GM04503 (cell line): ENCODE measurements at regions not wholly inside any gene's neighbourhood (a gene's known extent, or its start where the extent isn't known, plus 50 kb on each side); places are given as distances from the start of the nearest gene placed in this dataset.

Experiments used
- DNase-seq: peaks from one replicate; pipeline ENCODE4 v3.0.0-alpha.2; 2012; ENCODE audit warnings: low read depth

DNA sequence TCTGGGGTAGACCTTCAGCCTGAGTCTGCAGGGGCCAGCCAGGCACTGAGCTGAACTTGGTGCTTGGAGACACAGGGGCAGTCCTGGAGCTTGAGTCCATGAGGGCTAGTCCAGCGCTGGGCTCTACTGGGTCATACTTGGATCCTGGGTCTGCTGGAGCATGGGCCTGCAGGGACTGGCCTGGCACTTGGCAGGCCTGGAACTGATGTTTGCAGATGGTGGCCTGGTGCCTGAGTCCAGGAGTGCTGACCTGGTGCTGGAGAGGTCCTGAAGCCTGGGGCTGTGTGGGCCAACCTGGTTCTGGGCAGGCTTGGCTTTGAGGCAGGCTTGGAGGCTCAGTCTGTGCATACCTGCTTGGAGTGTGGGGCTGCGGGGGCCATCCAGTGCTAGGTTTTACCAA is 143.4 kb upstream of the DSCAM start:
- no peak for DNase-seq

DNA sequence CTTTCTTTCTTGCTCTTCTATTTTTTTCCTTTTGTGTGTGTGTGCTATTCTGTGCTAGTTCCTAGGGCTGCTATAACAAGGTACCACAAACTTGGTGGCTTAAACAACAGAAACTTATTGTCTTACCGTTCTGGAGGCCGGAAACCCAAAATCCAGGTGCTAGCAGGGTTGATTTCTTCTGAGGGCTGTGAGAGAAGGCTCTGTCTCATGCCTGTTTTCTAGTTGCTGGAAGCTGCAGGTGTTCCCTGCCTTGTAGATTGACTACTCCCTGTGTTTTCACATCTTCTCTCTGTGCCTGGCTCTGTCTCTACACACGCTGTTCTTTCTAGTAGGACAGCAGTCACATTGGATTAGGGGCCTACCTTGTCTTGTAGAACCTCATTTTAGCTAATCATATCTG is 150.9 kb upstream of the DSCAM start:
- no peak for DNase-seq

DNA sequence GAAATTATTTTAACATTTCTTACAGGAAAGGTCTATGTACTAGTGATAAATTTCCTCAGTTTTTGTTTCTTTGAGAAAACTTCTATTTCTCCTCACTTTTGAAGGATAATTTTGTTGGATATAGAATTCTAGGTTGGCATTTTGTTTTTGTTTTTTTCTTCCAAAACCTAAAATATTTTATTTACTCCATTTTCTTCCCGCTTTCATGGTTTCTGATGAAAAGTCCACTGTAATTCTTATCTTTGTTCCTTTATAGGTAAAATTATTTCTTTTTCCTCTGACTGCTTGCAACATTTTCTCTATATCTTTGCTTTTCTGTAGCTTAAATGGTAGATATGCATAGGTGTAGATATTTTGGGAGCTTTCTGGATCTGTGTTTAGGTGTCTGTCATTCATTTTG is 153.9 kb upstream of the DSCAM start:
- DNase-seq: no peak

DNA sequence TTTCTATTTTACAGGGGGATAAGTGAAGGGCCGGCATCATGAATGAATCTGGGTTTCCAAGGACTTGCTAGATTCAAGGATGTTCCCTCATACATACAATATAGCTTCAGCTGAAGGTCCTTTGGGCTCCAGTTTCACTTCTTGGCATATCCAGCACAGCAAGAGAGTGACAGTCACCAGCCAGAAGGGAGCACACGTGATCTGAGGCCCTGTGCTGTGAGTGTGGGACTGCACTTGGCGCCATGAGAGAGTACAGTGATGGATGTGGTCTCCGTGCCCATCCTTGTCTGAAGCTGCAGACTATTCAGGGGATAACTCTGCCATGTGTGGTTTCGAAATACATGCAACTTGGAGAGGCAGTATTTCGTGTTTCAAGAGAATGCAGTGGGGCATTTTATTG is 159.7 kb upstream of the DSCAM start:
- DNase-seq: no peak

DNA sequence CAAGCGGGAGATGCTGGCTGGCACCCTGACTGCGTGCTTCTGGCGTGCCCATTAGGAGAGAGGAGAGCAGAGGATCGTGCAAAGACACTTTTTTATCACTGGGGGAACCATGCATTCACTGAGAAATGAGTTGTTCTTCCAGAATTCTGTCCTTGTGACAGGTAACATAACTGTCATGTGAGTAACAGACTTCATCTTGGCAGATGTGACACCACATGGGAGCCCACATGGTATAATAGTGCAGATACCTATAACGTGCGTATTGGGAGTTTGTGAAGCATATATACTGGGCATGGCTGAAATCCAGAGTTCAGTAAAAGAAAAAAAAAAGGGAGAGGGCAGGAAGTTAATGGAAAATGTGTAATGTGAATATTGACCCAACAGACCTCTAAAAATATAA is 159.6 kb upstream of the BACE2 start:
- no peak for DNase-seq

DNA sequence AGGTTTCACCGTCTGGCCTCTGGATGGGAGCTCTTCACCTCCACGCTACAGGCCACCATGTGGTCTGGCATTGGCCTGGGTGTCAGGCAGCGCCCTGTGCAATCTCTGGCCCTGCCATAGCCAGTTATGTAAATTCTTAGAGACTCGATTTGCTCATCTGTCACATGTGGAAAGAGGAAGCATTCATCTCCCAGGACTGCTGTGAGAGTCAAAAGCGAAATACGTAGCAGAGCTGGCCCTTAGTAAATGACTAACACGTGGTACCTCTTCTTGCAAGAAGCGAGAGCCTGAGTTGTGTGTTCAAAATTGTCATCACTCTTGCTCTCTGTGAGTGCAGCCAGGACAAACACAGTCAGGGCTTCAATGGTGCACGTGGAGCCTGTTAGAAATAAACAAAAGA is 159.0 kb upstream of the BACE2 start:
- DNase-seq: no peak

DNA sequence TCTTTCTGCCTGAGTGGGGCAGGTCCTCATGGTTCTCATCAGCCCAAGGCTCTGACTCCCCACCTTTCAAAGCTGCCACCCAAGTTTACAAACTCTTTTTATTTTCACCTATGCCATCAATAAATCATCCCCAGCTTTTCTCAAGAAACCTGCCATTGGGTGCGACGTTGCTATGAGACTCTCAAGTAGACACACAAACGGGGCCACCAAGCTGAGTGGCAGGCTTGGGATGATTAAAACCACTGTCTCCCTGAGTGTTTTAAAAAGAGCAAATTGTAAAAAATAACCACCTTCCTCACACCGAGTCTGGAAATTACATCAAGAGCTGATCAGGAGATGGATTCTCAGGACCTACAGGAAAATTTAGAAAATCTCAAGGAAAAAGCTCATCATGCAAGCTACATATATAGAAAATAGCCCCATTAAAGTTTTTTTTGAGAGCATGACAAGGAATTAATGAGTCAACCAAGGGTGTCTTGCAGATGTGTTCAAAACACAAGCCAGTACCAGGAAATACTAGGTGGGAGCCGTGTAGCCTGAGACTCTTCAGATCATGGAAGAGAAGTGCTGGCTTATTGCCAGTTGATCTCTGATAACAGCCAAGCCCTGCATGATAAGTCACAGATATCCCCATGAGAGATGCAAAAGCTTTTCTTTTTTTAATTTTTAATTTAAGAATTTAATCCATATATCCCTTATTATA is 158.4 kb upstream of the BACE2 start:
- no peak for DNase-seq

DNA sequence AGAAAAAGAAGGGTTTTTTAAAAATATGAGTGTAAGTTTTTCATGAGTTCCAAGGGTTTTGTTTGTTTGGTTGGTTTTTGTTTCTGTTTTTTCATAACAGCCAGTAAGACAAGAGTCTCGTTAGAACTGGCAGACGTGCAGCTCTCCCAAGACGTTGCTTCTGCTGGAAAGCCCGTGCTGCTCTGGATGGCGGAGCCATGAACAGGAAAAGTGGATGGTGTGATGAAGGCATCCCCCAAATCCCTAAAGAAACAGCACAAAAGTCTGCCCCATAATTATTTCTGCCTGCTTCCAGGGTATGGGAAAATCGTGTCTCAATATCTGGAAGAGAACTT is 157.9 kb upstream of the BACE2 start:
- no peak for DNase-seq

DNA sequence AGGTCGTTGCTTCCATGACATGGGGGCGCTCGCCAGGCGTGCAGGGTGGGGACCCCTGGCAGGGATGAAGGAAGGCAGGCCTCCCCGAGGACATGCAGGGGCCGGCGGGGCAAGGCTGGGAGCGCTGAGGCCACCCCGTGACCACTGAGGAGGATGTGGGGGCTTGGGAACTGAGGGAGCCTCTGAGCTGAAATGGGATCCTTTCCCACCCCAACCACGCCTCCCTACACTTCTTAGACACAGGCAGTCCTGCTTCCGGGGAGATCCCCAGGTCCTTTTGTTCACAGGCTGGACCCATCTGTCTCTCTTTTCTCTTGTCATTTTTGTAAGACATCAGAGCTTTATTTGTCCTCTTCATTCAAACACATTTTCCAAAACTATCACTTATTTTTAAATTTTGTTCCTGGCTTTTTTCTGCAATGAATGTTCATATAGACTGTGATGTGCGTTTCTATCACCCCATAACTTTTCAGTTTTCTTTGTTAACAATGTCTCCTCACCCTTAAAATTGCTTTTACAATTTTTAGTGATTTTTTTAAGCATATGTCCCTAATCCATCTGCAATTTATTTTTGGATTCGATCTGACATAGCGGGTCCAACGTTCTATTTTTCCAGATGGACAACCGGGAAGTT is 156.7 kb upstream of the BACE2 start:
- DNase-seq: no peak

DNA sequence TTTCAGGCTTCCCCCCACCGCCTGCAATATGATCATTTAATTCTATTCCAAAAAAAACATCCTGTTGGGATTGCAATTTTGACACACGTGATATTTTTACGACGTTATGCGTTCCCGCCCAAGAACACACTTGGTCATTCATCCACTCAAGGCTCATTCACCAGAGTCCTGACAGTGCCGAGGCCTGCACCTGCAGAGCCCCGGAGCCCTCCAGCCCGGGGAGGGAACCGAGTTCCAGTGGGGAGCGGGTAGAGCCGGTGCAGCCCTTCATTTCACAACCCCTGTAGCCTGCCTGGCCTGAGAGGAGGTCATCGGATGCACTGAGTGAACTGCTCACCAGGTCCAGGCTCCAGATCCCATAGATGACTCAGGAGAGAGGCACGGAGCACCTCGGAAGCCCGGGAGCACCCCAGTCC is 156.0 kb upstream of the BACE2 start:
- no peak for DNase-seq

DNA sequence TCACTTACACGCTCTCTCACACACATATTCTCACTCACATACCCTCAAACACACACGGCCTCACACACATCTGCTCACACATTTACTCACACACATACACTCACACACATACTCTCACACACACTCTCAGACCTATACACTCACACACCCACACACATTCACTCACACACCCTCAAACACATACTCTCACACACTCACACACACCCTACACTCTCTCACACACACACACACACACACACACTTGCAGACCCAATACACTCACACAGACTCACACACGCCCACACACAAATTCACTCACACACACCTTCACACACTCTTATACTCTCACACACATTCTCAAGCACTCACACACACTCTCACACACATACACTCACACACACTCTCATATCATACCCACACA is 155.5 kb upstream of the BACE2 start:
- no peak for DNase-seq

DNA sequence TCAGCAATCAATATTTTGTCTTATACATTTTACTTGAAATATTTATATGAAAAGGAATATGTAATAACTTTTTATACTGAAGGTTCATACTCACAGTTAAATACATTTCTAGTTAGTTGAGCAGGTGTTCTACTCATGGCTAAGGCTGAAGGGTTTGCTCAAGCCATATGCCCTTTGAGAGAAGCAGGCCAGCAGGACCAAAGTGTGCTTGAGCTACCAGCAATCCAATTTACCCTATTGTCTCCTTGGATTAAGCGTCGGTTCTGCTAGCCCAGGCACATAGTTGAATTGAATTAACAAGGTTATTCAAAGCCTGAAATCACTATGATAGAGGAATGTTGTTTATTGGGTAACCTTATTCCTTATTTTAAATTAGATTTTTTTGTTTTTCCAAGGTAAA is 151.5 kb upstream of the BACE2 start:
- DNase-seq: no peak

DNA sequence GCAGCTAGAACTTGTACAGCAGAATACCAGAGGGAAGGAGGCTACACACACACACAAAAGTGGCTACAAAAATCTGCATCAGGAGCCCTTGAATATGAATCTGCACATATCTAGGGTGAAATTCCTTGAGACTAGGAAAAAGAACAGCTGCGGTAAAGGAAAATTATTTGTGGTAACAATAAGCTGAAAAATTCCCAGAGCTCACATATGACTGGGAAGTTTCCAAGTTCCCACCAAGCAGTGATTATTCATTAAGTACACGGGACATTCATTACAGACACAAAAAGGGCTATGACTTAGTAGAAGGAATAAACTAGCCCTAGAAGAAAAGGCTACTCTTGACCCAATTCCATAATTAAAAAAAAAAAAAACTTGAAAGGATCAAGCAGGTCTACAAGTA is 149.5 kb upstream of the BACE2 start:
- no peak for DNase-seq

DNA sequence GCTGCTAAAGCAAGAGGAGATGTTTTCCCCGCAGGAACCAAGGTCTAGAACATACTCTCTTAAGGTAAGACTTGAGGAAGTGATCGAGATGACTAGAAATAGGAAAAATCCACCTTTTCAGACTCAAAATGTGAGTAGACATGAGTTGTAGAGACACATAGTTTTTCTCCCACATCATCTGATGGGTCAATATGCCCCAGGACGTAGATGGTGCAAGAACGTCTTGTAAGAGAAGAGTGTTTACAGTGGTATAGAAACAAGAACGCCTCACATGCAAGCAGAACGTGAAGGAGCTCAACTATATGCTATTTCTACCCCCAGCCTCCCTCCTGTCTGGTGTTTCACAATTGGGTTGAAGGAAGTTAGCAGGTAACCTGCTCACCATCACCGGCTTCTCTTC is 144.0 kb upstream of the BACE2 start:
- DNase-seq: no peak

DNA sequence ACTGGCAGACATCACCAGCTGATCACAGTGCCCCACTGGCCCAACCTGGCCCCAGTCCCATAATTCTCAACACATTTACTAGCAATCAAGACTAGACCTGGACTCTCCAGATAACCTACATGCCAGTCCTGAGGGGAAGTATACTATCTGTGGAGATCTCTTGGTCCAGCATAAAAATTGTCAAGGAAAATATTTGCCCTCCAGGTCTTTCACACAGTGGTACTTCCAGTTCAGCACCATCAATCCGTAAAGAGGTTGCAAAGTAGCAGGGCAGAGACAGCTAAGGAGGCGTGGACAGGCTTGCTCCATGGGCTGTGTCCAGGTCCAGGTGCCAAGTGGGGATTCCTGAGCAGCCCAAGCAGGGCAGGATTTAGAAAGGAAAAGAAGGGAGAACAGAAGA is 143.6 kb upstream of the BACE2 start:
- no peak for DNase-seq

DNA sequence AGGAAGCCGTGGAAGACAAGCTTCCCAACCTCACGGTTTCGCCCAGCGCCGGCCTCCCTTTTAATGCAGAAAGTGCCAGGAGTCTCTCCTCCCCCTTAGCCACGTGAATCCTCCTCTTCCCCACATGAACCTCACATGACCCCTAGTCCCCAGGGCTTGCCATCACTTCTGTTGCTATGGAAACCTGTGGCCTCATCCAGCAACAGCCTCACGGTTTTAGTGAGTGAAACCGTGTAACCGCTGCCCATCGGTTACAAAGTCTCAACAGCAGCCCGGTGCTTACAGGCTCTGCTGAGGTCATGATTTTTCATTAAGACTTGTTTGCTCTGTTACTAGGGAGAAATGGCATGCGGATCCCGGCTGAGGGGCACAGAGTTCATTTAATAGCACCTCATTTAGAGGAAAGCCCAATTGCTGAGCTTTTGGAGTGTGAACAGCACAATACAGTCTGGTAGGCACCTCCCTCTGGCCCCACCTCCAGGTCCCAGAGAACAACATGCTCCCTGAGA is 143.2 kb upstream of the BACE2 start:
- DNase-seq: no peak

DNA sequence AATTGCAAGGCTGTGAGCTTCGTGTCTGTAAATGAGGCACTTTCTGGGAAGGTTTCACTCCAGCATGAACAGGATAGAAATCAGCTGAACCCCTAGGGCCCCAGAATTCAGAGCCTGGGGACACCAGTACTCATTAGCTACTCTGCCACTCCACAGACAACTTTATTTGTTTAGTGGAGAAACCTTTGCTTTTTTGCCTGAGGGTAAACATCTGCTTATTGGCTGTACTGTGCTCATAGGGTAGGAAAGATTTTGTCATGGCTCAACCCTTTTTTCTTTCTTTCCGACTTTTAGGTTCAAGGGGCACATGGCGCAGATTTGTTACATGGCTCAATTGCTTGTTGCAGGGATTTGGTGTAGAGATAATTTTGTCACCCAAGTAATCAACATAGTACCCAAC is 138.4 kb upstream of the BACE2 start:
- no peak for DNase-seq

DNA sequence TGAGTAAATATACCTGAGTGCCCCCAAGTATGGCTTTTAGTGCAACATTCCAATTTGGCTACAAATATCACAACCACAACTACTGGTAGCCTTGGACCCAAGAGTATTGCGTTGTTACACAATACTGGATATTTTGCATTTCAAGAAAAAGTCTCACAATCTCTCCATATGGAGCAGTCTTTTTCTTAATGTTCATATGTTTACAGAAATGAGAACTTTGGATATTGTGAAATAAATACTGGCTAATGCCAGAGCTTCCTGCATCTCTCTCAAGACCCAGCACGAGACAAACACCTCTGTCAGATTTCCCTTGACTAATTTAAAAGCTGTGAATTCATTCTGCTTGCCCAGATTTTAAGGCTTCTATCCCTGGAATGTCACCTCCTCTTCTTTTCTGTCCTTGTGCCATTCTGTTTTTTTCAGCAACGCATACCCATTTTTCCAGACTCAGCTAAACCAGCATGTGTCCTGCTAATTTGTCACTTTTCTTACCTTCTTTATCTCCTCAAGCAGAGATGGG is 136.2 kb upstream of the BACE2 start:
- no peak for DNase-seq

DNA sequence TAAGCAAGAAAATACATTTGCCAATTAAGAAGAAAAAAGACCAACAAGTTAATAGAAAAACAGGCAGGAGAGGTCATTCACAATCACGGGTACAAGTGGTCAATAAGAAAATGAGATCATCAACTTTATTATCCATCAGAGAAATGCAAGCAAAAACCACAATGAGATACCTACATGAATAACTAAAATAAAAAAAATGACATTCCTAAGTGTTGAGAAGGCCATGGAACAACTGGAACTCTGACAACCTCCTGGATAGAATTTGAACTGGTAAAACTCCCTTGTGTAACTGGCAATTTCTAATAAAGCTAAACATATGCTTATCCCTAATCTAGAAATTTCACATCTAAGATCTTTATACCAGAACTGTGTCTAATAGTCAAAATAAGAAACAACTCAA is 135.4 kb upstream of the BACE2 start:
- DNase-seq: no peak

DNA sequence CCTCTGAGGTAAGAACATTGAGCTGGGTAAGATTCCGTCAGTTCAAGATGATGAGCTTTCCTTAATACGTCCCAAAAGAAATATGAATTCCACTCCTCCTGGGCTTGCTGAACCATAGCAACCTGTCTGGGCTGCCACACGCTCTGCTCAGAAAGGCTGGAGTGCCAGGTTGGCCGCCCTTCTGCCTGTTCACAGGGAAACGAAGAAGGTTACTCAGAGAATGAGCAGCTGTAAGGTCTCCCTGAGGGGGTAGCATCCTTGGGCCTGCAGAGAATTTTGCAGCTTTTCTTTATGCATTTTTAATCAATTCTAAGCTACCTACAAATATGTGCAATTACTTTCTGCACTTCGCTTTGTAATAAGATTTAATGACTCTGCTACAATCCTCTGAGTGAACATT is 130.7 kb upstream of the BACE2 start:
- no peak for DNase-seq

DNA sequence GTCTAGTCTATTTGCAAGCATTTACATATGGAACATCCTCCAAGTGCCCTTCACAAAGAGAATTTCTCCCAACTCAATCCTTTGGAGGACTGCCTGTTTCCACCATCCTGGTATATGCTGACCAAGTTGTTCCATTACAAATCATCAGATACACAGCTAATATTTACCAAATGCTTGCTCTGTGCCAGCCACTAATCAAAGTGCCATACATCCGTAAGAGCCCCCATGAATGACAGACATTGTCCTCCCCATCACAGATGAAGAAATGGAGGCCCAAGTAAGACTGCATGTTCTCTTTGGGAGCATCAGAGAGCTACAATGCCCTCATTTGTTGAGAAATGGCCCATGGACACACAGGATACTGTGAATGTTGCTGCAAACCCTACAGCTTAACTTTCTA is 130.0 kb upstream of the BACE2 start:
- no peak for DNase-seq

DNA sequence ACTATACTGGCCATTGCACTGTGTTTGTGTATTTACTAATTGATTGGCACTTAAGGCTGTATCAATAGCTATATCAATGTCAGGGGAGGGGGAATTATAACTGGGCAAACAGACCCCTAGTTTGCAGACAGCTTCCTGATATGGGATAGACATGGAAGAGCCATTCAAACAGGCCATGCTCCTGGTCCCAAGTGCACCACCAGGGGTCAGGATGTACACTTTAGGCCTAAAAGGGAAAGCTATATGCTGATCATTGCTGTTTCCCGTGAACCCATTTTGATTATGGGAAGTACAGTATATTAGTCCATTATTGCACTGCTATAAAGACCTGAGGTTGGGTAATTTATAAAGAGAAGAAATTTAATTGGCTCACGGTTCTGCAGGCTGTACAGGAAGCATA is 124.9 kb upstream of the BACE2 start:
- no peak for DNase-seq

DNA sequence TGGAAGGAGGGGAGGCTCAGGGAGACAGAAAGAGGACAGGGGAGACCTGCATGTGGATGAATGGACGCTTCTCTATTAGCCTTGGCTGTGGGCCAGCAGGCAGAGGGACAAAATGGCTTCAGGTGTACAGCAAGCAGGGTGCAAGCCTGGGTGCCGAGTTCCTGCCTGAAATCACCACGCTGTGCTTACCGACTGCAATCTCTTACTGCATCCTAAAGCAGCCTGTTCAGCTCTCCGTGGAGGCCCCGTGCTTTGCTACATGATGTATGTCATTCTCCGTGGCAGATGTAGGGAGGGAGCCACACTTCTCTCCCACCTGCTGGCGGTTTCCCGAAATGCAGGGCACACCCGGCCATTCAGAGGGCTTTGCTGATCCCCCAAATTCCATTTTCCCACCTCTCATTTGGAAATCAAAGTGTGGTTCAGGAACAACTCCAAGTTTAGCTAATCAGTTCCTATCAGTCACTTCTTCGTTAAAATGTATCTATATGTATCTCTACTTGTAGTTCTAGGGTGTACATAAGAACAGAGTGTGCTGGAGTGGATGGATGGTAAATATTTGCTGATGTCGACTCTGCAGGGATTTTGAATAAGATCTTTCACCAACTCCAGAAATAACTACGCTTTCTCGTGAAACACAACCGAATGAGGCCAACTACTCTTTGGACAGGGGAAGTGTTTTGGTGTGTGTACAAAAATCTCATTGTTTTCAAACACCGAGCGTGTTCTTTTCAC is 122.3 kb upstream of the BACE2 start:
- no peak for DNase-seq
